Panc1 (cell line): ENCODE measurements at regions not wholly inside any gene's neighbourhood (a gene's known extent, or its start where the extent isn't known, plus 50 kb on each side); places are given as distances from the start of the nearest gene placed in this dataset.

Experiments
- CTCF ChIP-seq: fragments of 450-650 bp; IDR thresholded peaks from 2 replicates; pipeline ENCODE4 v1.5.1; 2017; ENCODE audit warnings: mild to moderate bottlenecking
- POLR2AphosphoS5 ChIP-seq: IDR thresholded peaks from 2 replicates; pipeline ENCODE4 v1.6.1; 2012; ENCODE audit warnings: mild to moderate bottlenecking, low read depth, low read length, moderate library complexity
- SIN3A ChIP-seq: IDR thresholded peaks from 2 replicates; pipeline ENCODE4 v1.6.1; 2012; ENCODE audit warnings: low read depth, mild to moderate bottlenecking, low read length, moderate library complexity, borderline replicate concordance; ENCODE audit not compliant: insufficient read depth
- TF ChIP-seq, protein P1 (sequence below), 2 experiments: IDR thresholded peaks; 2 replicates each; pipeline ENCODE4 v1.6.1; 2011 to 2012; ENCODE audit warnings: low read depth in 2 of 2, control low read depth in 1 of 2, low read length in 1 of 2, mild to moderate bottlenecking in 1 of 2, moderate library complexity in 1 of 2; ENCODE audit not compliant: insufficient read depth in 1 of 2

GRCh38 chr14:58832095-58832521 is 194.3 kb downstream of the DACT1 start:
- TF ChIP-seq CTCF (no peak), POLR2AphosphoS5 (no peak), SIN3A (no peak)
- TF ChIP-seq, protein P1, sequence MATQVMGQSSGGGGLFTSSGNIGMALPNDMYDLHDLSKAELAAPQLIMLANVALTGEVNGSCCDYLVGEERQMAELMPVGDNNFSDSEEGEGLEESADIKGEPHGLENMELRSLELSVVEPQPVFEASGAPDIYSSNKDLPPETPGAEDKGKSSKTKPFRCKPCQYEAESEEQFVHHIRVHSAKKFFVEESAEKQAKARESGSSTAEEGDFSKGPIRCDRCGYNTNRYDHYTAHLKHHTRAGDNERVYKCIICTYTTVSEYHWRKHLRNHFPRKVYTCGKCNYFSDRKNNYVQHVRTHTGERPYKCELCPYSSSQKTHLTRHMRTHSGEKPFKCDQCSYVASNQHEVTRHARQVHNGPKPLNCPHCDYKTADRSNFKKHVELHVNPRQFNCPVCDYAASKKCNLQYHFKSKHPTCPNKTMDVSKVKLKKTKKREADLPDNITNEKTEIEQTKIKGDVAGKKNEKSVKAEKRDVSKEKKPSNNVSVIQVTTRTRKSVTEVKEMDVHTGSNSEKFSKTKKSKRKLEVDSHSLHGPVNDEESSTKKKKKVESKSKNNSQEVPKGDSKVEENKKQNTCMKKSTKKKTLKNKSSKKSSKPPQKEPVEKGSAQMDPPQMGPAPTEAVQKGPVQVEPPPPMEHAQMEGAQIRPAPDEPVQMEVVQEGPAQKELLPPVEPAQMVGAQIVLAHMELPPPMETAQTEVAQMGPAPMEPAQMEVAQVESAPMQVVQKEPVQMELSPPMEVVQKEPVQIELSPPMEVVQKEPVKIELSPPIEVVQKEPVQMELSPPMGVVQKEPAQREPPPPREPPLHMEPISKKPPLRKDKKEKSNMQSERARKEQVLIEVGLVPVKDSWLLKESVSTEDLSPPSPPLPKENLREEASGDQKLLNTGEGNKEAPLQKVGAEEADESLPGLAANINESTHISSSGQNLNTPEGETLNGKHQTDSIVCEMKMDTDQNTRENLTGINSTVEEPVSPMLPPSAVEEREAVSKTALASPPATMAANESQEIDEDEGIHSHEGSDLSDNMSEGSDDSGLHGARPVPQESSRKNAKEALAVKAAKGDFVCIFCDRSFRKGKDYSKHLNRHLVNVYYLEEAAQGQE (IDR thresholded peaks at IDR 0.05; ENCODE audit: insufficient read depth in 1 of 2, low read depth in 2 of 2, low read length in 1 of 2): no peak
